GM19438 (cell line): ENCODE measurements at regions not wholly inside any gene's neighbourhood (a gene's known extent, or its start where the extent isn't known, plus 50 kb on each side); places are given as distances from the start of the nearest gene placed in this dataset.
"Not testable (repeated sequence)": the region's sequence is repeated elsewhere in the genome, so short reads cannot be mapped to it uniquely, and the experiment has no call there.

Experiments
- ATAC-seq: cut with Tn5 transposase; IDR thresholded peaks from one replicate; pipeline ENCODE4 v1.9.1; 2021; ENCODE audit warnings: low read depth; ENCODE audit not compliant: unreplicated experiment

DNA sequence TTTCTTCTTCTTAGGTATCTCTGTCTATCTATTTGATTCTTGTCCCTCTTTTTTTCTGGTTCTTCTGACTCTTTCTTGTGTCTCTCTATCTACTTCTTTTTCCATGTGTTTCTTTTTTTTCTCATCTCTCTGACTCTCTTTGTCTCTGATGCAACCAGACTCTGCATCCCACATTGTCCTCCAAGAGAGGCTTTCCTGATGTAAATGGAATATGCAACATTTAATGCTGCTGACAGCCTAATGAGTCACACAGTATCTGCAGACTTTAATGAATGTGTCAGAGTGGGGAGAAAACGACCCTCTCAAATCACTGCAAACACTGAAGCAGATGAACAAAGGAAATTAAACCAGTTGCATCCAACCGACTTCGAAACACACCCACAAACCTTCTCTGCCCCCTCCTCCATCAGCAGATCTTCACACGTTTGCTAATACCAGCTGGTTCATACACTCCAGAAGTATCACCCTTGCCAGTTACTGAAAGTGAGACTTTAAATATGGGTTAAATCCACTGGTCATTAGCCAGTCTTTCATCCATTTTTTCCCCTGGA is 351.5 kb downstream of the TXNL1 start:
- ATAC-seq = no peak

DNA sequence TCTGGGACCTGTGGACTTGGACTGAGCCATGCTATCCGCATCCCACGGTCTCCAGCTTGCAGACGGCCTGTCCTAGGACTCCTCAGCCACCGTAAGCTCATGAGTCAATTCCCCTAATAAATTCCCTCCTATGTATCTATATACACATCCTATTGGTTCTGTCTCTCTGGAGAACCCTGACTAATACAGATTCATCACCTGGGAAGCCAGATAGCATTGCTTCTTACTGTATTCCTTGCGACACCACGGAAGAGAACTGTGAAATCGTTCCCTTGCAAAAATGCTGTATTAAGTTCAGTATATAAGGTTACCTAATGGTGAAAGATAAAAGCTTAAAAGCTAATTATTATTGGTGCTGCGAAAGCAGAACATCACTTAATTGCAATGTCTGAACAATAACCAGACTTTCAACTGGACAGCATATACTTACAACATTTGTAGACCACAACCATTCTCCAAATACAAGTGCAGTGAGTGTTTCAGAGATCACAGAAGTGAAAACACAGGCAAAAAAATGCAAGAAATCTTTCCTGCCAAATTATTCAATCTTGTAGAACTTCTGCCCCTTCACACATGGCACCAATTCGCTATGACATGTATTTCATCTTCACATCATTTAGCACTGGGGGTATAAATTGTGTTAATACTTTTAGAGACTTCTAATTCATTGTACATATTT is 352.9 kb downstream of the TXNL1 start:
- ATAC-seq = no peak

DNA sequence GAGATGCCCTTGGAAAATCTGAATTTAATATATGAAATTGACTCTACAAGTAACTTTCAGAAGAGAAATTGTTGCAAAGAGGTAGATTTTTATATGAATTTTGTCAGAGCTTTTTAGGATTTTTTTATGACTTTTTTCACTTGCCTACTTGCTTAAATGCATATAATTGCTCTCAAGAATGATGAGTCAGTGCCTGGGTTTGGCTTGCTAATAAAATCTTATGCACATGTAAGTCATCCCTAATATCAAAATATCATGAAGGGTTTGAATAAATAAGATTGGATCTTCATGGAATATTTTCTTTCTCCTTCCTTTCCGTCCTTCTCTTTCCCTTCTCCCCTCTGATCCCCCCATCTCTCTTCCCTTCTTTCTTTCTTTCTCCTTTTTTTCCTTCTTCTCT is 354.1 kb downstream of the TXNL1 start:
- ATAC-seq = no peak

DNA sequence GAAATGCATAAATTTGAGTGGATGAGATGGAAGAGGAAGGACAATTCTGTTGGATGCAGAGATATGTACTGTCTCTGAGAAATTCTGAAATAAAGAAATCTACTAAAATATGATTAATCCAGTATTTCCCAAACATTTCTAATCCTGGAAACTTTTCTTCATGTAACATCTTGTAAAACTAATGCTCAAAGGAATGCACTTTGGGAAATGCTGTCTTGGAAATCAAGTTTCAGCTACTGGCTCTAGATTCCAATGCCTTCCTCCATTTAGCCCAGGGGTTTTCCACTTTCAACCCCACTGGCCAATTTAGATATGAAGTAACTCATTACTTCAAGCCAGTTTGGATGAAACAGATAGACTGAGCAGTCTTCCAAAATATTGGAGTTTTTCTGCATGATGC is 355.1 kb downstream of the TXNL1 start:
- ATAC-seq = no peak

DNA sequence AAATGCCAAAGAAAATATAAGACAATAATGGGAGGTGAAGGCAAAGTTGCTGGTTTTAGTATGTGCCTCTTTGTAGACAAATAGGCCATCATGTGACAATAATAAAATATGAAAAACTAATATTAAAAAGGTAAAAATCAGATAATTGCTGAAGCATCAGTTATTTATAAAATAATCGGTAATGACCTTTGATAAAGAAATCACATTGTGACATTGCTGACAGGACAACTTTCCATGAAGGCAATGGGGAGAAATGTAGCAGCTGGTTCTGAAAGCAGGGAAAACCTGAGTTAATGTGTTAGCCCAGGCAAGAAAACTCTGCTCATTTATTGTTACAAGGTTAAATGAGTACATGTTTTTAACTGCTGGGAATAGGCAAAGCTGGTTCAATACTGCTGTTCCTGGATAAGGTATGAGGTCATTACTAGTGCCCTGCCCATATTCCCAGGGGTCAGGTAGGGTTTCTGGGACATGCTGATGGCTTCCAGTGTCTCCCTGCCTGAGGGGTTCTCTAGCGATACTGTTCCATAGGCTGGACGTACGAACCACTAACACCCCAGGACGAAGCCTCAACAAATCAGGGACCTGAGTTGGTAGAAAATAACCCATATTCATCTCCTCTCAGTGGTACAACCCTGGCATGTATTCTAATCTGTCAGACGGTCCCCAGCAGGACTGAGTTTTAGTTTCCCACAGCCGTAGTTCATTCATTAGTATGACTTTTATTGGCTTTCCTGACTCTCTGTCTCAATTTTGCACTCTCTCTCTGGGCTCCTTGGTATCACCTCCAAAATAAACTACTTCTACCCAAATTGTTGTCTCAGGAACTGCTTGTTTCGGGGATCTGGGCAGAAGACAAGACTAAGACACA is 355.9 kb downstream of the TXNL1 start:
- ATAC-seq = no peak

DNA sequence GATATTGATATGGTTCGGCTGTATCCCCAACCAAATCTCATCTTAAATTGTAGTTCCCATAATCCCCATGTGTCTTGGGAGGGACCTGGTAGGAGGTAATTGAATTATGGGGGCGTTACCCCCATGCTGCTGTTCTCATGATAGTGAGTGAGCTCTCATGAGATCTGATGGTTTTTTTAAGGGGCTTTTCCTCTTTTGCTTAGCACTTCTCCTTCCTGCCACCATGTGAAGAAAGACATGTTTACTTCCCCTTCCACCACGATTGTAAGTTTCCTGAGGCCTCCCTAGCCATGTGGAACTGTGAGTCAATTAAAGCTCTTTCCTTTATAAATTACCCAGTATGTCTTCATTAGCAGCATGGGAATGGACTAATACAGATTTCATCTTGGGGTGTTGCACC is 358.6 kb downstream of the TXNL1 start:
- not testable (repeated sequence) for ATAC-seq

DNA sequence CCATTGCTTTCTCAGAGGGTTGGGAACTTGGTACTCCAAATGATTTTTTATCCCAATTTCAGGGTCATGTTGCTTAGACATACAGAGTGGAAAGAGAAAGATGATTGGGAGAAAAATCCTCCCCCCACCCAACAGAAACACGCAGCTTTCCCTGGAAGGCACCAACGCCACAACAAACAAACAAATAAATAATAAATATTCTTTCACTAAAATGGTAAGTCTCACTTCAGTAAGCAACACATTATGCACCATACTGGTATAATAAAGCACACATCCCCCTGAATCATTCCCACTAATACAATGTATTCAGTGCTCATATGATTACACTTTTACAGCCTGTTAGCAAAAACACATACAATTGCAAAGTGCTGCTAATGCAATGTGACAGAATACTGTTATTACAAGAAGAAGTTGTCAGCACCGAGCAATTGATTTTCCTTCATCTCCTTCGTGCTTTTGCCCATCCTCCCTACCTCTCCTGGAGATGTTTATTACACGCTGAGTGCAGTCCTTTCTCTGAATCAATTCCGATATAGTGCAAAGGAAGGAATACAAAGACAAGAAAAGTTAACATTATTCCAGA is 359.9 kb downstream of the TXNL1 start:
- ATAC-seq = no peak

DNA sequence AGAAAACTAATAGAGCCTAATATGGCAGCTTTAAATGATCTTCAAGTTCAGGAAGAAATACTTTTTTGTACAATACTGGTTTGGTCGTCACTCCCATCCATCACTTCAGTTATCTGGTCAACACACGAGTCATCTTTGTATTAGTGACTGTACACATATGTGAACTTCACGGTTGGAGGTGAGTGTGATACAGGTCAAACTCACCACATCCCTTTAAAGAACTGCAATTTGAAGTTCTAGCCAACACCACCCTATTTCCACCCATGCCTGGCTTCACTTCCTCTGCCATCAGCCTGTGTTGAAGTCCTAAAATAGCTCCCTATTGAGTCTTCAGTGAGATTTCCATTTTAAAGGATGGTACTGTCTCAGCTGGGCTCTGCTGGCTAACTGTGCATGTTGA is 361.9 kb downstream of the TXNL1 start:
- no peak for ATAC-seq

DNA sequence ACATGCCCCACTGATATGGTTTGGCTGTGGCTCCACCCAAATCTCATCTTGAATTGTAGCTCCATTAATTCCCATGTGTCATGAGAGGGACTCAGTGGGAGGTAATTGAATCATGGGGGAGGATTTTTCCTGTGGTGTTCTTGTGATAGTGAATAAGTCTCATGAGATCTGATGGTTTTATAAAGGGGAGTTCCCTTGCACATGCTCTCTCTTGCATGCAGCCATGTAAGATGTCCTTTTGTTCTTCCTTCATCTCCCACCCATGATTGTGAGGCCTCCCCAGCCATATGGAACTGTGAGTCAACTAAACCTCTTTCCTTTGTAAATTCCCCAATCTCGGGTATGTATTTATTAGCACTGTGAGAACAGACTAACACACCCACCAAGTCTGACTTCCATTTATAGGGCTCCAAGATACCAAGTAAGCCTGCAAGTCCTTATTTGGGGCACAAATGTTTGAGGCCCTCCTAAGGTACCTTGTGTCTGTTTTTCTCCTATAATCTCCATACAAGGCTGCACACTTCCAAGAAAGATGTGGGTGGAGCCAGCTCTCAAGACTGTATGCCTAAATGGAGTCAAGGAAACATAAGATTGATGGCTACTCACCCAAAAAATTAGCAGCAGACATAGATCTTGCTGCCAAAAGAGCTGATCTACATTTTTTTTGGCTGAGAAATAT is 364.7 kb downstream of the TXNL1 start:
- ATAC-seq = no peak

DNA sequence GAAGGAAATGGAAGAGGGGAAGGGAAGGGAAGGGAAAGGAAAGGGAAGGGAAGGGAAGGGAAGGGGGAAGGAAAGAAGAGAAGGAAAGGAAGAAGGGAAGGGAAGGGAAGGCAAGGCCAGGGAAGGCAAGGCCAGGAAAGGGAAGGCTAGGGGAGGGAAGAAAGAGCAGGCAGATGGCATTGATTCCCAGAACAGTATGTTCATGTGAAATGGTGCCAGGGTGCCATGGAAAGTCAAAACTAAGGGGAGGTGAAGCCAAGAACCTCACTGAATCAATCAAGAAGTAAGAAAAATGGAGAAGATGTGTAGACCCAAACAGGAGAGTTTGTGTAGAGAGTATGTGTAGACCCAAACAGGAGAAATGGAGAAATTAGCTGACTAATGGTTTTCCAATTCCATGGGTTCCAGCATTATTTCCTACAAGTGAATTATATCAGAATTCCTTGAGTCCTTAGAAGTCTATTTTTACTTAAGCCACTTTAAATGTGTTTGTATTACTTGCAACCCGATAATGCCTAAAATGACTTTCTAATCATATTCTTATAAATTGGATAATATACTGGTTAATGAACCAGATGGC is 367.6 kb downstream of the TXNL1 start:
- no peak for ATAC-seq

DNA sequence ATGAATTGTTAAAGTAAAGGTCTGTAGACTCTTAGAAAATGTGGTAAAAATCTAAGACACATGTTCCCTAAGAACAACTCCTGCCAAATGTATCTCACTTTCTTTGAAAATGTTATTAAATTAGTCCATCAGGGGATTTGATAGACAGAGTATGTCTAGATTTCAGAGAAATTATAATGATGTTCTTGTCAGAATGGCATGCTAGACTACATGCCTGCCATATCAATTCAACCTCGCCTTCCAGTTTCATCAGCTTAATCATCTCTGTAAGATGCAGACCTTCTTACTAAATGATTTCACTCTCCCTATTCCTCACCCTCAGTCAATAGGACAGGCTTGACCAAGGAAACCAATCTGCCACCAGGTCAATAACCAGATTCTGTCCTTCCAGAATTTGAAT is 368.4 kb downstream of the TXNL1 start:
- ATAC-seq = no peak

DNA sequence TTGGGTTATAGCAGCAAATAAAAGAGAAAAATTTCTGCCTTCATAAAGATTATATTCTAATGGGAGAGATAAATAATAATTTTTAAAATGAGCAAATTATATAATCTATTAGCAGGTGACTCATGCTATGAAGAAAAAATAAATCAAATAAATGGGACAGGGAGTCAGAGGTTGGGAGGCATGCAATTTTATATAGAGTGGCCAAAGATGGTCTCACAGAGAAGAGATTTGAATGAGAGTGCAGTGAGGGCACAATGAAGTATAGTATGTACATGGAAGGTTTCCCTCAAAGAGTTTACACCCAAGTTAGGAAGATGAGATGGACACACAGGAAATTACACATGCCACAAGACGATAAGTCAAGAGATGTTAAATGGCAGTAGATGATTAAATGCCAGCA is 369.4 kb downstream of the TXNL1 start:
- no peak for ATAC-seq

DNA sequence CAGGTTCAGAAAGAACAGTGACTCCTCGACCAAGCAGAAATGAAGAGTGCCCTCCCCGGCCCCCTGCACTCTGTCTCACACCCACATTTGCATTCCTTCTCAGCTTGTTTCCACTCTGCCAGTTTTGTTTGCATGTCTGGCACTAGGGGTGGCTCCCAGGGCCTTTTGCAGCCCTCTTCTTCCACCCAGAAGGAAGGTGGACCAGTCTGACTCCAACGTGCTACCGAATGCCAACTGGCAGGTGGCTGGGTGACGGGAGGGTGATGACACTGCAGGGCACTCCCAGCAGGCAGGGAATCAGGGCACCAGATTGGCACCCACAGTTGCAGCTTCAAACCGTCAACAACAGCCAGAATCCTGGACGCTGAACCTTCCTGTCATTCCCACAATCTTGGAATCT is 371.1 kb downstream of the TXNL1 start:
- no peak for ATAC-seq

DNA sequence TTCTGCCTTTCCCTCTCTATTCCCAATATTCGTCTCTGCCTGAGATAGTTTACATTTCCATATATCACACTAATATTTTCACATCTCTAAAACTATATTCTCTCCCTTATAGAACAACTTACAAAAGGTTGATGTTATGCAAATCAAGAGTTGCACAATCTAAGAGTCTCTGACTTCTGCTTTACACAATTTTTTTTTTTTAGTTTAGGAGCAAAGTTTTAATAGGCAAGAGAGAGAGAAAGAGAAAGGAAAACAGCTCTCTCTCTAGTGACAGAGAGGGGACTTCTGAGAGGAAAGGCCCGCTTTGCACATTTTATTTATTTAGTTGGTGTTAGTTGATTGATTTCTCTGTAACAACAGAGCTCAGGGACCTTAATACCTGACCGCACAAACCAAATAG is 380.2 kb downstream of the TXNL1 start:
- no peak for ATAC-seq

DNA sequence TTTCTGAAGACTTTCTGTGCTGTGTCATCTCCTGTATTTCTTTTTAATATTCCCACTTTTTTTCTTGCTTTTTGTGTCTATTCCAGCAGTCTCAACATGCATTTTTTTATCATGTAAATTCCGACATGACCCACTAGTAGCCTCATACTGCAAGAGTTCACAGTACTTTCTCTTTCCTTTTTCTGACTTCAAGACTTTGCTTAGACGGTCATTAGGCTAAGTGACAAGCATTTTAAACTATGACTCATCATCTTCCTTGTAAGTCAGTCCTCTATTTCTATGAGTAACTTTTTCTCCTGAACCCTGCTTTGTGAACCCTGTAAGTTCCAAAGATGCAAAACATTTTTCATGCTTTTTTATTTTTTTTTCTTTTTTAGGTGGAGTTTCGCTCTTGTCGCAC is 381.2 kb downstream of the TXNL1 start:
- ATAC-seq = peak; percentile 65

DNA sequence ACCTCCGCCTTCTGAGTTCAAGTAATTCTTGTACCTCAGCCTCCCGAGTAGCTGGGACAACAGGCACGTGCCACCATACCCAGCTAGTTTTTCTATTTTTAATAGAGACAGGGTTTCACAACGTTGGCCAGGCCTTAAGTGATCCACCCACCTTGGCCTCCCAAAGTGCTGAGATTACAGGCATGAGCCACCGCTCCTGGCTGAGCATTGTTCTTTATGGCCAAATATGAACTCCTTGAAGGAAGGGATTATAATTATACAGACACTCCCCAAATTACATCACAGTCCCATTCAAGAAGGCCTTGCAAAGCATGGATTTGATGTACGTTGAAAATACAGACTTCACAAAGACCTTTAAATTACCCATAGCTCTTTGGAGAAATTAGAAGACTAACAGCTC is 381.7 kb downstream of the TXNL1 start:
- no peak for ATAC-seq

DNA sequence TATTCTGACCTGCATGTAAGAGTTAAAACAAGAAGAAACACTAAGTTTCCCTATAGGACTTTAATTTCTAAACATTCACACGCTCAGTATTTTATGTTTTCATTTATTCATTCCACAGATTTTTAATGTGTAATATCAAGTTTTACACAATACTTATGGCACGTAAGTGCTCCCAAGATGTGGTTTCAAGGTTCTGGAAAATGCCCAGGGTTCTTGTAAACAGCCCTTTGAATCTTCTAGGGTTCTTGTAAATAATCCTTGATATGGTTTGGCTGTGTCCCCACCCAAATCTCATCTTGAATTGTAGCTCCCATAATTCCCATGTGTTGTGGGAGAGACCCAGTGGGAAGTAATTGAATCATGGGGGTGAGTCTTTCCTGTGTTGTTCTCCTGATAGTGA is 383.0 kb downstream of the TXNL1 start:
- no peak for ATAC-seq

DNA sequence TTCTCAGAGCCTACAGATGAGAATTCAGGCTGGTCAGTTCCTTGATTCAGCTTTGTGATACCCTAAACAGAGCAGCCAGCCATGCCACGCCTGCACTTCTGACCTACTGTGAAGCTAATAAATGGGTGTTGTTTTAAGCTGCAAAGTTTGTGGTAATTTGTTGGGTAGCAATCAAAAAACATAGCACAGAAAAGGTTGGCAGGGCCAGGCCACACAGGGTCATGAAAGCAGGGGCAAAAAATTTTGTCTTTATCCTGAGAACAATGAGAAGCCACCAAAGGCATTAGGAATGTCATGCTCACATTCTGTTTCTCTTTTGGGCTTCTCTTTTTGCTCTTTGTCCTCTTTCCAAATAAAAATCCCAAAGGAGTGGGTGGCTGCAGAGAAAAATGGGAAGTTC is 385.9 kb downstream of the TXNL1 start:
- no peak for ATAC-seq

DNA sequence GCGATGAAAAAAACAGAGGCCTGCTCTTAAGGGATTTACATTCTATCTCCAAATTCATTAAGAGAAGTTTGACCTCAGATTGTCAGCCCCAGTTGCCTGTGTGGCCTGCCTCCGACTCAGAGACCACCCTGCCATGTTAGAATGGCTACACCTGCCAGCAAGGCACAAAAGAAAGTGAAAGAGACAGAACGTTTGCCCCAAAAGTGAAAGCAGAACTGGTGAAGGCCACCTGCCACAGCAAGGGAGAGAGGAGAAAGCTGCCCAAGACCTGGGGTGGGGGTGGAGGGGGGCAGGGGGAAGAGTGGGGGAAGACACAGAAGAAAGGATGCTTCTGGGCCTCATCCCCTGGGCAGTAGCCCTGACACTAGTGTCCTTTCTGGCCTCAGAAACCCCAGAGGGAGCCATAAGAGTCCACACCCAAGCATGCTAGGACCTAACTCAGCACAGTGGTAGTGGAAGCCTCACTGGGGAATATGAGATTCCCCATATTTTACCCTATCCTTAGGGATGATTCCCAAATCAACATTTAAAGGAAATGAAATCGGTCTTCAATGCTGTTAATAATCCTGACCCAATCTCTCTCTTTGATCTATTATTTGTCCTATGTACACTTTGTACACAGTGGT is 389.7 kb downstream of the TXNL1 start:
- ATAC-seq = peak; percentile 97

DNA sequence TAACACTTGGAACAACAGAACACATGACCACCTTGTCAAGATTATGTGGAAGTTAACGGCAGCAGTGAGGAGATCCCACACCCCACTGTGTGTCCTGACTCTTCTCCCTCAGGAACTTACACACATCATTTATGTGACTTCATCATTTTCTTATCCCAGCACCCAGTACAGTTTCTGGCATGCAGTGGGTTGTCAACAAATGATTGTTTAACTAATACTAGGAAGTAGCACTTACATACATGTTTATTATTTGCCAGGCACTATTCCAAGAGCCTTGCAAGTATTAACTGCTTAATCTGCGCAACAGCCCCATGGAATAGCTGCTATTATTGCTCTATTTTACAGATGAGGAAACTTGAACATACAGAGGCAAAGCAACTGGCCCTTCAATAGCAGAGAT is 391.5 kb downstream of the TXNL1 start:
- no peak for ATAC-seq
